ENCODE measurements at regions not wholly inside any gene's neighbourhood (a gene's known extent, or its start where the extent isn't known, plus 50 kb on each side); places are given as distances from the start of the nearest gene placed in this dataset.

DNA sequence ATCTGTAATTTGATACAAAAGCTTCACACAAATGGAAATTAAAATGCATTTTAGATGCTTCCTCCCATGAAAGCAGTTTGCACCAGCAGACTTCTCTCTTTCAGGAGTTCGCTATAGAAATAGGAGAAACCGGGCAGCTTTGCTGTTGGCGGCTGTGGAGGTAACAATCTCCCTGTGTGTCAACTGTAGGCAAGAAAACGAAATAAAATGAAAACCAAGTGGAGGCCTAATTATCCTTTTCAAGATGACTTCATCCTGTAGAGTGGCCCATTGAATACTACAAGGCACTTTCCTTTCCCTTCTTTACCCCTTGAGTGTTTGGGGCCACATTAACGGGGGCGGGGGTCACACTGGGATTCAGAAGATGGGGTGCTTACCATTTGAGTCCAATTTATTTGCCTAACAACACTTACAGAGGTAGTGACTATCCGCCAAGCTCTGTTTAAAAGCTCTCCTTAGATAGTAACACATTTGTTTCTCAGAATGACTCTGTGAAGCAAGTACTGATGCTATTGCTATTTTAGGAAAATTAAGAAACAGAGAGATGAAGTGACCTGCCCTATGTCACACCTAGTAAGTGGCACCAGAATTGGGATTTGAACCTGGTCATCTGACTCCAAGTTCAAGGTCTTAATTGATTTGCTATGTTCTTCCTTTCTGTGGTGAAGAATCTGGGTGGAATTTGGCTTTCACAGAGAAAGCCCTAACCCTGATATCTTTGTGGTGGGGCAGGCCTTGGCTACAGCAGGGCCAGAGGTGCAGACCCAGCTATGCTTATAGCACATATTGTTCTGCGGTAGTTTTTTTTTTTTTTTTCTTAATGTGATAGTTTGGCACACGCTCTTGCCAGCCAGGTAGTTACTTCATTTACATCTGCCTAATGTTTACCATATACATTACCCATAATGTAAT, 125.5 kb upstream of the MPHOSPH6 start:
- ChIA-PET CTCF (interaction anchor here (0.9 kb wide), 1 partner anchor 32 kb away, joined by 3 read pairs; no protein-coding TSS in a partner anchor), POLR2A (no interaction called here)
- DNase-seq (ENCODE audit: low read depth, low spot score) (no peak), FAIRE-seq (no peak)
- Histone ChIP-seq H3K79me2 (ENCODE audit: control insufficient read depth, insufficient read depth, low read length) (no peaks in the 10 kb centered on the region), H3K4me1 (ENCODE audit: control insufficient read depth, extremely low read depth, insufficient read depth, low read length) (no peaks in the 10 kb centered on the region), H3K9me1 (replicated peaks; ENCODE audit: control insufficient read depth, extremely low read depth, insufficient read depth, low read length) (no peaks in the 10 kb centered on the region), H3K9ac (replicated peaks; ENCODE audit: extremely low read depth, insufficient read depth, low read length) (no peak overlapping the region), H3K27ac (ENCODE audit: insufficient read depth, low read depth, low read length) (no peak overlapping the region), H3K36me3 (ENCODE audit: control insufficient read depth in 2 of 2, extremely low read depth in 1 of 2, insufficient read depth in 2 of 2, low read length in 2 of 2) (no peaks in the 10 kb centered on the region), H3K27me3 (ENCODE audit: control insufficient read depth in 2 of 2, insufficient read depth in 2 of 2, low read length in 2 of 2) (peaks cover 0 to 2% of the 10 kb centered on the region in 2 experiments), H2AFZ (ENCODE audit: low read depth, low read length) (no peak overlapping the region), H3K4me2 (ENCODE audit: insufficient read depth, low read length) (no peak overlapping the region), H4K20me1 (replicated peaks; ENCODE audit: control insufficient read depth, extremely low read depth, insufficient read depth, low read length) (no peaks in the 10 kb centered on the region), H3K4me3 (replicated peaks in 1 of 3; ENCODE audit: insufficient read depth in 1 of 3, low read depth in 1 of 3, low read length in 3 of 3) (no peak overlapping the region), H3K9me3 (replicated peaks; ENCODE audit: control insufficient read depth, insufficient read depth, low read length) (no peaks in the 10 kb centered on the region)
- intact Hi-C loops (cut with micrococcal nuclease) (no loop called here), dilution Hi-C loops (cut with MboI; ENCODE audit: extremely low pct_ligation_motif_present, low sequenced_read_pairs) (no loop called here)
- TF ChIP-seq POLR2AphosphoS5 (IDR thresholded peaks at IDR 0.05; ENCODE audit: insufficient read depth, low read depth, low read length) = no peak
- BruUV-seq (replicated peaks) = no TSS peak

DNA sequence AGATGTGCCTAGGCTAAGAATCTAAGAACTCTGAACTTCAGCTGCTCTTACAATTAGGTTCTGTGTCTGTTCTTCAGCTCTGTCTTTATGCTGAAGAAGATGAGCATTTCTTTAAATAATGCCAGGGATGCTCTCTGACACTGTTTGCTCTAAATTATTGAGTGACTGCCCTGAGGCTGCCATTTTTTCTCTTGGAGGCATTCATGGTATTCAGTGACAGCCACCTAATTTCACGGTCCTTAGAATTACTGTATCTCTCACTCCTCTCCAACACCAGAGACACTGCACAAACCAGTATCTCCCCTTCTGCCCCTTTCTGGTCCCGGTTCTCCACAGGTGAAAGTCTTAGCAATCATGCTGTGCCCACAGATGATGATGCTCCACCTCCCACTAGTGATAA, 123.6 kb upstream of the MPHOSPH6 start:
- TF ChIP-seq GATA2 (IDR thresholded peaks at IDR 0.05; ENCODE audit: insufficient read depth, insufficient read length, low read depth, low read length) = no peak
- TF ChIP-seq POLR2A (IDR thresholded peaks at IDR 0.05; ENCODE audit: low read depth, low read length) = no peak
- TF ChIP-seq POLR2AphosphoS5 (IDR thresholded peaks at IDR 0.05; ENCODE audit: insufficient read depth, low read depth, low read length) = no peak
- TF ChIP-seq JUN (IDR thresholded peaks at IDR 0.05; ENCODE audit: borderline replicate concordance, insufficient read depth, insufficient read length, low read depth) = no peak
- TF ChIP-seq FOS (IDR thresholded peaks at IDR 0.05; ENCODE audit: borderline replicate concordance, insufficient read depth, low read length) = no peak
- TF ChIP-seq, protein P1, sequence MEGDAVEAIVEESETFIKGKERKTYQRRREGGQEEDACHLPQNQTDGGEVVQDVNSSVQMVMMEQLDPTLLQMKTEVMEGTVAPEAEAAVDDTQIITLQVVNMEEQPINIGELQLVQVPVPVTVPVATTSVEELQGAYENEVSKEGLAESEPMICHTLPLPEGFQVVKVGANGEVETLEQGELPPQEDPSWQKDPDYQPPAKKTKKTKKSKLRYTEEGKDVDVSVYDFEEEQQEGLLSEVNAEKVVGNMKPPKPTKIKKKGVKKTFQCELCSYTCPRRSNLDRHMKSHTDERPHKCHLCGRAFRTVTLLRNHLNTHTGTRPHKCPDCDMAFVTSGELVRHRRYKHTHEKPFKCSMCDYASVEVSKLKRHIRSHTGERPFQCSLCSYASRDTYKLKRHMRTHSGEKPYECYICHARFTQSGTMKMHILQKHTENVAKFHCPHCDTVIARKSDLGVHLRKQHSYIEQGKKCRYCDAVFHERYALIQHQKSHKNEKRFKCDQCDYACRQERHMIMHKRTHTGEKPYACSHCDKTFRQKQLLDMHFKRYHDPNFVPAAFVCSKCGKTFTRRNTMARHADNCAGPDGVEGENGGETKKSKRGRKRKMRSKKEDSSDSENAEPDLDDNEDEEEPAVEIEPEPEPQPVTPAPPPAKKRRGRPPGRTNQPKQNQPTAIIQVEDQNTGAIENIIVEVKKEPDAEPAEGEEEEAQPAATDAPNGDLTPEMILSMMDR (IDR thresholded peaks at IDR 0.05; ENCODE audit: extremely low read depth in 1 of 2, insufficient read depth in 1 of 2, low read depth in 1 of 2, low read length in 2 of 2) = no peak
- TF ChIP-seq, protein P2, sequence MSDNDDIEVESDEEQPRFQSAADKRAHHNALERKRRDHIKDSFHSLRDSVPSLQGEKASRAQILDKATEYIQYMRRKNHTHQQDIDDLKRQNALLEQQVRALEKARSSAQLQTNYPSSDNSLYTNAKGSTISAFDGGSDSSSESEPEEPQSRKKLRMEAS (IDR thresholded peaks at IDR 0.05; ENCODE audit: insufficient read depth, insufficient read length) = no peak
- TF ChIP-seq MYC (IDR thresholded peaks at IDR 0.05; ENCODE audit: low read depth, low read length) = no peak
- TF ChIP-seq EZH2 (IDR thresholded peaks at IDR 0.05; ENCODE audit: borderline replicate concordance, low read depth, low read length, severe bottlenecking) = no peak
- H3K9me3 ChIP-seq (replicated peaks; ENCODE audit: control insufficient read depth, insufficient read depth, low read length) = no peaks in the 10 kb centered on the region
- H3K4me1 ChIP-seq (ENCODE audit: control insufficient read depth, extremely low read depth, insufficient read depth, low read length) = no peaks in the 10 kb centered on the region
- H3K27me3 ChIP-seq (ENCODE audit: control insufficient read depth in 2 of 2, insufficient read depth in 2 of 2, low read length in 2 of 2) = peaks cover 2 to 4% of the 10 kb centered on the region in 2 experiments
- H3K9me1 ChIP-seq (replicated peaks; ENCODE audit: control insufficient read depth, extremely low read depth, insufficient read depth, low read length) = no peaks in the 10 kb centered on the region
- intact Hi-C loops (cut with micrococcal nuclease) (no loop called here), dilution Hi-C loops (cut with MboI; ENCODE audit: extremely low pct_ligation_motif_present, low sequenced_read_pairs) (no loop called here)
- FAIRE-seq (no peak), DNase-seq (ENCODE audit: low read depth, low spot score) (no peak)
- CTCF ChIA-PET = no interaction called here
- no peaks in the 10 kb centered on the region for H3K79me2 ChIP-seq (ENCODE audit: control insufficient read depth, insufficient read depth, low read length)
- H3K4me2 ChIP-seq (ENCODE audit: insufficient read depth, low read length) = no peak overlapping the region
- H2AFZ ChIP-seq (ENCODE audit: low read depth, low read length) = no peak overlapping the region
- H3K36me3 ChIP-seq (ENCODE audit: control insufficient read depth in 2 of 2, extremely low read depth in 1 of 2, insufficient read depth in 2 of 2, low read length in 2 of 2) = no peaks in the 10 kb centered on the region
- H3K9ac ChIP-seq (replicated peaks; ENCODE audit: extremely low read depth, insufficient read depth, low read length) = no peak overlapping the region
- no peak overlapping the region for H3K27ac ChIP-seq (ENCODE audit: insufficient read depth, low read depth, low read length)
- POLR2A ChIA-PET = no interaction called here
- no peak overlapping the region for H3K4me3 ChIP-seq (replicated peaks in 1 of 3; ENCODE audit: insufficient read depth in 1 of 3, low read depth in 1 of 3, low read length in 3 of 3)
- no TSS peak for BruUV-seq (replicated peaks)
- no peaks in the 10 kb centered on the region for H4K20me1 ChIP-seq (replicated peaks; ENCODE audit: control insufficient read depth, extremely low read depth, insufficient read depth, low read length)

Data from endothelial cell of umbilical vein (primary cell).